HG02623 (cell line): ENCODE measurements at regions not wholly inside any gene's neighbourhood (a gene's known extent, or its start where the extent isn't known, plus 50 kb on each side); places are given as distances from the start of the nearest gene placed in this dataset.
"Not testable (repeated sequence)": the region's sequence is repeated elsewhere in the genome, so short reads cannot be mapped to it uniquely, and the experiment has no call there.

ENCODE experiments used
- ATAC-seq: cut with Tn5 transposase; IDR thresholded peaks from one replicate; pipeline ENCODE4 v1.9.1; 2021; ENCODE audit warnings: moderate library complexity; ENCODE audit not compliant: unreplicated experiment

DNA sequence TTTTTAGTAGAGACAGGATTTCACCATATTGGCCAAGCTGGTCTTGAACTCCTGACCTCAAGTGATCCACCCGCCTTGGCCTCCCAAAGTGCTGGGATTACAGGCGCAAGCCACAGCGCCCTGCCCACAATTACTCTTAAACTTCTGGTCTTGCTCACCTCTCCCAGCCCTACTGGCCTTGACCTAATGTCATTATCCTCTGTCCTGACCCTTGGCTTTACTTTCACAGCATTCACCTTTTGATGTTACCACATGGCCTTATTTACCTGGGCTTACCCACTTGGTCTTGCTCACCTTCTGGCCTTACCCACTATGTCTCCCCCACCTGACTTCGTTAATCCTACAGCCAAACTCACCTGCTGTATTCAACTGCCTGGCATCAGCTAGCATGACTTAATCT lies 105.9 kb downstream of the IL12A start:
- ATAC-seq, result no peak

DNA sequence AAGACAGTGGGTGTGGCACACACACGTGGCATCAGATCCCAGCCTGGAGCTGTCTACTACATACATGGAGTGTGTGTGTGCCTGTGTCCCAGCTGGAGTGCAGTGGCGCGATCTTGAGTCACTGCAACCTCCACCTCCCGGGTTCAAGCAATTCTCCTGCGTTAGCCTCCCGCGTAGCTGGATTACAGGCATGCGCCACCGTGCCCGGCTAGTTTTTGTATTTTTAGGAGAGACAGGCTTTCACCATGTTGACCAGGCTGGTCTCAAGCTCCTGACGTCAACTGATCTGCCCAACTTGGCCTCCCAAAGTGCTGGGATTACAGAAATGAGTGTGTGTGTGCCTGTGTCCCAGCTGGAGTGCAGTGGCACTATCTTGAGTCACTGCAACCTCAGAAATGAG lies 108.8 kb downstream of the IL12A start:
- ATAC-seq, result no peak

DNA sequence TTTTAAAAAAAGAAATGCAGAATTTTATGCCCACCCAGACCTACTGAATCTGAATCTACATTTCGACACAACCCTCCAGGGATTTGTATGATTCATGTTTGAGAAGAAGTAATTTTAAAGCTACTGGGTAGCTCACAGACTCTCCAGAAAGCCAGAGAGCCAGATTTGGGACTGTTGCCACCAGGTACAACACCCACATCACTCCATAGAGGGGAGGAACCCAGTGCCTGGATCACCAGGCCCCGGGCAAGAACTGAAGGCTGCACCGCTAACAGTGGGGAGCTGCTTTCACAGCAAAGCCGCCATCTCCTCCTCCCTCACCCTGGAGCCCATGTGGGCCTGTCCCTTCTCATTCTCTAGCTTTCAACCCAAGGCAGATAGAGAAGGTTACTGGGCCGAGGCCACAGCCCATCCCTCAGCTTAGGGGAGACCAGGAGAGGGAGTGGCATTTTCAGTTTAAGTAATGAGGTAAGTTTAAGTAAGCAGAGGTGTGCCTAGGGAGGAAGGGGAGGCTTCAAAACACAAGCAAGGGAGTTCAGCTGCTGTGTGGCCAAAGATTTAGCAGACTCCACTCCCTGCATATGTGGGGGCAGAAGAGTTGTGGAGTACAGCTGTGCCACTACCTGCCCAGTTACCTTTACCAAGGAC lies 109.8 kb downstream of the IL12A start:
- ATAC-seq, result no peak

DNA sequence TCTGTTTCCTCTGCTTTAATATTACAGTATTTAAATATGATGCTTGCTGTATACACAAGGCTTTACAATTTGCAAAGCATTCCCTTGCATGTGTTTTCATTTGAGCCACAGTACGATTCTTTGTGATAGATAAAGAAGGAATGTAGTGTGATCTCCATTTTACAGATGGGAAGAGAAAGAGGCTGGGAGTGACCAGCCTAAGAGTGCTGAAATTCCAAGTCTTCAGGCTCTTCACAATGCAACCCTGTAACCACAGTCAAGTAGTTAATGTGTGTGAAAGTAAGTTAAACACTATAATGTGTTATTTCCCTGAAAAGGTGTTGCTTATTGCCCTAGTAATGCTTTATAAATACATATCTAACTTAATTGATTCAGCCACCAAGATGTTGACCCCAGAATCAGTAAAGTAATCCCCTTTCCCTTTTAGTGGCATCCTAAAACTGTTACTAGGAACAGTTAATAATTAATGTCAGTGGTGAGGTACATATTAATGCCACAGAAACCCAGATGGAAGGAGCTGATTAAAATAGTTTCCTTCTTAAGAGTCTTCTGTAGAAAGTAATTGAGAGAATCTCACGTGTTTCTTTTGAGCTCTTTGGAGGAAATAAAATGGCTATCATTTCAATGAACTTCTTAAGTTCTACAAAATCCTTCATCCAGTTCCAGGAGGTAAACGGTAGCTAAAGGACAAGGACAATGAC lies 110.4 kb downstream of the IL12A start:
- ATAC-seq, result no peak

DNA sequence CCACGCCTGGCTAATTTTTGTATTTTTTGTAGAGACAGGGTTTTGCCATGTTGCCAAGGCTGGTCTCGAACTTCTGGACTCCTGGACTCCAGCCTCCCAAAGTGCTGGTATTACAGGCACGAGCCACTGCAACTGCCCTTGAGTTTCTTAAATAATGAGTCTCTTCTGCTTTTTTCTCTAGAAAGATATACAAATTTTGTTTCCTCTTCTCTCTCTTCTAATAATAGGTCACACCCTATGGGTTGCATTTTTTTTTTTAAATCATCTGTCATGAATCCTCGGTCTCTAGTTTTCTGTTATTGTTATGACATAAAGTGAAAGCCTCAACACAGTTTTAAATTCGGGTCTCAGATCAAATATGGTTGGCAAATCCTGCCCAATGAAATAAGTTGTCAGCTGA lies 111.2 kb downstream of the IL12A start:
- ATAC-seq, result peak; percentile 54

DNA sequence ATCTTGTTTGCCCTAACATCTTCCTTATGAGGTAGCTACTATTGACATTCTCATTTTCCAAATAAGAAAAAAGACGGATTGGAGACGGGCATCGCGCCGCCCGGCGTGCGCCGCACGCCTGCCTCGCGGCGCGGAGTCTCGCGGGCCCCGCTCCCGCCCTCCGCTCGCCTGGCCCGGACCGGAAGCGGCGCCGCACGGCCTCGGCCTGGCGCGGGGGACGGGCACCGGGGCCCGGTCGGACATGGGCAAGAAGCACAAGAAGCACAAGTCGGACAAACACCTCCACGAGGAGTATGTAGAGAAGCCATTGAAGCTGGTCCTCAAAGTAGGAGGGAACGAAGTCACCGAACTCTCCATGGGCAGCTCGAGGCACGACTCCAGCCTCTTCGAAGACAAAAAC lies 112.0 kb downstream of the IL12A start:
- no peak for ATAC-seq

DNA sequence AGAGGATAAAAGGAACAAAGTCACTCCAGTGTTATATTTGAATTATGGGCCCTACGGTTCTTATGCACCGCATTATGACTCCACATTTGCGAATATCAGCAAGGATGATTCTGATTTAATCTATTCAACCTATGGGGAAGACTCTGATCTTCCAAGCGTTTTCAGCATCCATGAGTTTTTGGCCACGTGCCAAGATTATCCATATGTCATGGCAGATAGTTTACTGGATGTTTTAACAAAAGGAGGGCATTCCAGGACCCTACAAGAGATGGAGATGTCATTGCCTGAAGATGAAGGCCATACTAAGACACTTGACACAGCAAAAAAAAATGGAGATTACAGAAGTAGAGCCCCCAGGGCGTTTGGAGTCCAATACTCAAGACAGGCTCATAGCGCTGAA lies 113.4 kb downstream of the IL12A start:
- not testable (repeated sequence) for ATAC-seq

DNA sequence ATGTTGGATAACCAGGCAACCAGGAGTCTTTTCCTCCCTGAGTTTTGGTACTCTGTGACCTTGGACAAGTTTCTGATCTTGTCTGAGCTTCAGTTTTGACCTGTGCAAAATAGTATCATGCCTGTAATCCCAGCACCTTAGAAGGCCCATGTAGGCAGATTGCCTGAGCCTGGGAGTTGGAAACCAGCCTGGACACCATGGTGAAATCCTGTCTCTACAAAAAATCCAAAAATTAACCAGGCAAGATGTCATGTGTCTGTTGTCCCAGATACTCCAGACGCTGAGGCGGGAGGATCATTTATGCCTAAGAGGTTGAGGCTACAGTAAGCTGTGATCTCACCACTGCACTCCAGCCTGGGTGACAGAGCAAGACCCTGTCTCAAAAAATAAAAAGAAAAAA lies 114.8 kb downstream of the IL12A start:
- ATAC-seq, result no peak

DNA sequence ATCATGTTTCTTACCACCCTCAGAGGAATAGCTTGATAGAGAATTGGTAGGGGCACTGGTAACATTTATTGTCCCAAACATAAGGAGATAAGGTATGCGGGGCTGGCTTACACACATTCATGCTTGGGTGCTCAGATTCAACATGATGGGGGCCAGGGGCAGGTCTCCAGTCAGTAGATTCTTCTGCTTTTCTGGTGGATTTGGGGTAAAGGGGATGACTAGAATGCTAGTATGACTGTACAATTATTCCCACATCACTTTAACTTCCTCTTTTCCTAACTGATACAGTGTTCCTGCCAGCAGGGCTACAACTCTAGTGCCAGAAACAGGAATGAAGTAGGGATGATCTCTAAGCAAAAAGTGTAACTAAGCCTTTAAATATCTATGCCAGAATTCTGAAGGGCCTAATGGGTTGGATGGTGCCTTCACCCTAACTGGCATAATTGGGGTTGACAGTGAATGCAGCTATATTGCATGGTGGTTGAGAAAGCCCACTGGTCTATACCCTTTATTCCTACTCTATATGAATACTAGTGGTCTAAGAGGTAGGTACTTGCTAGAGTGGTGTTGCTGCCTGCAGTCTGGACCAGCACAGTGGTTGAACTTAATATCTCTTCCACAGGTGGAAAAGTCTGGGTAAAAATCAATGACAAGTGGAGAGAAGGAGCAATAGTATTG lies 117.4 kb downstream of the IL12A start:
- no peak for ATAC-seq

DNA sequence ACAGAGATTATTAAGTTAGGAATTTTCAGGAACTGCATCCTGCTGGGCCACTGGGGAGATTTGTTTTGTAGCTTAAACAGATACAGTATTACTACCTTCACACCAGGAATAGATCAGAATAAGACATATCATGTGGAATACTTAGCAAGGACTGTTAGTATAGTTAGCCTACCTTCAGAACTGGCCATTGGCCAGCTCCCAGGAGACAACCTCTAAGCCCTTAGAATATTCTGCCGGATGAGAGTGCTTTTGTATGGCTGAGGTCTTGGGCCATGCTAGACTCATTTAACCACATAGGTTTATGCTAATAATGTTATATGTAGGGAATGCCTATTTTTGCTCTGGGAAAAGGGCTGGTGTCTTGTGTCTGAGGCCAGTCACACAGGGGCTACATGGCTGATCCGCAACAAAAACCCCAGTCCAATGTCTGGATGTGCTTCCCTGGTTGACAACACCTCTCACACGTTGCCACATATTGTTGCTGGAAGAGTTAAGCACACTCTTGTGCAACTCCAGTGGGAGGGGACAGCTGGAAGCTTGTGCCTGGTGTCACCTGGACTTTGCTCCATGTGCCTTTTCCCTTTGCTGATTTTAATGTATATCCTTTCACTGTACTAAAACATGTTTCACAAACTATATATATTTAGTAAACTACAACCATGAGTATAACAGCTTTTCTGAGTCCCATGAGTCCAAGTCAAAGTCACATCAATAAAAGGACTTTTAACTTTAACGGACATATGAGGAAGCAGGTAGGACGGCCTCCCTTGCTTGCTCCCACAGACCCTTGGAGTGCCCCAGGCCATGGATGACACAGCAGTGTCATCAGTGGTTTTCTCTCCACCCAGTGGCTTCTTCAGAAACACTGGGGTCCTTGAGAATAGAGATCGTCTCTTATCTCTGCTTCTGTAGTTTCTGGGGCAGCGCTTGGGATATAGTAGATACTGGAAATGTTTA lies 118.0 kb upstream of the C3orf80 start:
- ATAC-seq, result no peak

DNA sequence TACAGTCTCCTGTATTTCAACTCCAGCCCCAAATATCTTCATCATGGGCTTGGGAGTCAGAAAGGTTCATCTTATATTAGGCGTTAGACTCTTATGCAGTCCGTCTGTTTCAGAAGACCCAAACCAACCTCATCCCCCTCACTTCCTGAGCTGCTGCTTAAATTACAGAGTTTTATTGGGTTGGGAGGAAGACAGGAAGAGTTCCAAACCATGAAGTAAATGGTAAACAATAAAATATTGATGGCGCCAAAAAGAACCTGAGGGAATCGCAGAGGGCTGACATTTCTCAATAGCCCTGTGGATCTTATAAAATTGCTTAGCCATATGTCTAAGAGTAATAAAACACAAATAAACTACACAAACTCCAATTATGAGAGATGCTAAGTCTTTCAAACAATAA lies 116.9 kb upstream of the C3orf80 start:
- ATAC-seq, result no peak

DNA sequence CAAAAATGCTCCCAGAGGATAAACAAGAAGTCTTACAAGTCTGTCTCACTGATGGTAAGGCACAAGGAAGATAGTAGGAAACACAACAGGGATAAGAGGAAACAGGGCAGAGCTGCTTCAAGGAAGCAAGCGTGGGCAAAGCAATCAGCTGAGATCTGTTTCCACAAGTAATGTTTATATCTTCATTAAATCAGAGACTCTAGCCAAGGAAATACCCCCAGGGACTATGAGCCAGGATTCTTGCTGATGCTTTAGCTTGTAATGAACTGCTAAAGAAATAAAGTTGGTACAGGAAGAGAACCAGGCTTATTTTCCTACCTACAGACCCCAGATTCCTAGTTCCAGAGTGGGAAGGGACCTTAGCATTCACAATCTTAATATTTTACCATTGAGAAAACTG lies 112.7 kb upstream of the C3orf80 start:
- no peak for ATAC-seq

DNA sequence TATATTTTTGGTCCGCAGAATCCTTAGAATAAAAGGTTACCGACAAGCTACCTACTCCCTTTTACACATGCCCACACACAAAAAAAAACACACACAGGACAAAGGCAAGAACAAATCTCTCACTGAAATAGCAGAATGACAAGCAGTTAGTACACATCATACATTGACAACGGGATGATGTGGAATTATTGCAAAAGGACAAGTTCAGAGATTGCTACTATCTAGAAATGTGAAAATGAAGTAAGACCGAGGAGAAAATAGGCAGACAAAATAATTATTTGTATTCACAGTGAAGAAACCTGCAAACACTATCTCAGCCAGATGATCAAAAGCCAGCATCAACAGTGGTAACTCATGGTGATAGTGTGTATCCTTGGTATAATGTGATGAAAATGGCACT lies 112.2 kb upstream of the C3orf80 start:
- ATAC-seq, result no peak

DNA sequence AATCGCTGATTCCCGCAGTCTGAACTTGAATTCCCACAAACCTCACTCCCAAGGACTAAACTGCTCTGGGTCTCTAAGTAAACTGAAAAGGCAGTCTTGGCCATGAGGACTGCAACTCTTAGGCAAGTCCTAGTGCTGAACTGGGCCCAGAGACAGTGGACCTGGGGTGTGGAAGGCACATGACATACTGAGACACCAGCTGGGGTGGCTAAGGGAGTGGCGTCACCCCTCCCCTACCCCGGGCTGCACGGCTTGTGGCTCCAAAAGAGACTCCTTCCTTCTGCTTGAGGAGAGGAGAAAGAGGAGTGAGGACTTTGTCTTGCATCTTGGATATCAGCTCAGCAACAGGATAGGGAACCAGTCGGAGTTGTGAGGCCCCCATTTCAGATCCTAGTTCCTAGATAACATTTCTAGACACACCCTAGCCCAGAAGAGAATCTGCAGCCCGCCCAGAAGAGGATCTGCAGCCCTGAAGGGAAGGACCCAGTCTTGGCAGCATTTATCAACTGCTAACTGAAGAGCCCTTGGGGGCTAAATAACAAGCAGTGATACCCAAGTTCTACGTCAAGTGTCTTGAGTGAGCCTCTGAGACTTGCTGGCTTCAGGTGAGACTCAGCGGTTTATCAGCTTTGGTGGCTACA lies 110.7 kb upstream of the C3orf80 start:
- no peak for ATAC-seq

DNA sequence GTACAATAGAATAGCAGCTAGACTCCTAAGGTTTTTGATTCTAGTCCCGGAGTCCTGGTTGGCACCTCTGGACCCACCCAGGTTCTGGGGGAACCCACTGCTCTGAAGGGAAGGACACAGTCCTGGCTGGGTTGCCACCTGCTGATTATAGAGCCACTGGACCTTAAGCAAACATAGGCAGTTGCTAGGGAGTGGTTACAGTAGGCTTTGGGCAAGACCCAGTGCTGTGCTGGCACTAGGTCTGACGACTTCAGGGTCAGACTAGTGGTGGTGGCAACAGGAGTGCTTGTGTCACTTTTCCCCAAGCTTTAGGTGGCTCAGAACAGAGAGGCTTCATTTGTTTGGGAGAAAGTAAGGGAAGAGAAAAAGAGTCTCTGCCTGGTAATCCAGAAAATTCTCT lies 109.8 kb upstream of the C3orf80 start:
- no peak for ATAC-seq

DNA sequence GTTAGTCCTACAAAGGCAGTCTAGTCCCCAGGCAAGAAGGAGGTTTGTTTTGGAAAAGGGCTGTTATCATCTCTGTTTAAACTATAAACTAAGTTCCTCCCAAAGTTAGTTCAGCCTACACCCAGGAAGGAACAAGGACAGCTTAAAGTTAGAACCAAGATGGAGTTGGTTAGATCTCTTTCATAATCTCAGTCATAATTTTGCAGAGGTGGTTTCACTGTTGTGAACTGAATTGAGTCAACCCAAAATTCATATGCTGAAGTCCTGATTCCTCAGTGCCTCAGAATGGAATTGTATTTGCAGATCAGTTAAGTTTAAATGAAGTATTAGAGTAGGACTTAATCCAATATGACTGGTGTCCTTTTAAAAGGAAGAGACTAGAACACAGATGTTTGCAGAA lies 101.0 kb upstream of the C3orf80 start:
- no peak for ATAC-seq

DNA sequence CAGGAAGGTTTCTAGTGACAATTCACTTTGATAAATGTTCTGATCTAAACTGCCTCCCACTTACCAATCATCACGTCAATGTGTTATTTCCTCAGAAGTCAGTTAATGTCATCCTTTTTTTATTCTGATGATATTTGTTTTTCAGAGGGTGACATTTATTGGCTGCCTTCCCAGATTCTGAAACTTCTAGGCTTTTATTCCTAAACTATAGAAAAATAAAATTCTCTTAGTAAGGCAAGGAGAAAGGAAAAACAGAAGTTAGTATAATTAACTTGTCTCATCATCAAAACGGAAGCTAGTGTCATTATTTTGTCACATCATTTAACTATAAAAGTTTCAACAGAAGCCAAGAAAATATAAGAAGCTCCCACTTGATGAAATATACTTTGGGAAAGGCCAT lies 100.0 kb upstream of the C3orf80 start:
- ATAC-seq, result no peak

DNA sequence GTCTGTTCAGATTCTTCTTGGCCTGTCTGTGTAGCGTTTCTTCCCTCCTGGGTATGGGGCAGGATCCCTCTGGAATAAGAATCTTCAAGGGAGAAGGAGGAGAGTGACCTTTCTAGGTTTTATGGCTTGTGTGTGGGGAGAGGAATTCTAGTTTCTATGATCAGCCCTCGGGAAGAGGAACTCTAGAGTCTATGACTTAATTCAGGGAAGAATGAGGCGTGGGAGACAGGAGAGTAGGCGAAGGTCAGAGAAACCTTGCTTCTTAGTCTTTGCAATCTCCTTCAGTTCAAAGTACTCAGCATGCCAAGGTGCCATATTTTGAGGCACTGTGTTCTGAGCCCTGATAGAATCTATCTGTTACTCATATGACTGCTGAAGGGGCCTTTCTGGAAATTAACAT lies 99.2 kb upstream of the C3orf80 start:
- ATAC-seq, result no peak

DNA sequence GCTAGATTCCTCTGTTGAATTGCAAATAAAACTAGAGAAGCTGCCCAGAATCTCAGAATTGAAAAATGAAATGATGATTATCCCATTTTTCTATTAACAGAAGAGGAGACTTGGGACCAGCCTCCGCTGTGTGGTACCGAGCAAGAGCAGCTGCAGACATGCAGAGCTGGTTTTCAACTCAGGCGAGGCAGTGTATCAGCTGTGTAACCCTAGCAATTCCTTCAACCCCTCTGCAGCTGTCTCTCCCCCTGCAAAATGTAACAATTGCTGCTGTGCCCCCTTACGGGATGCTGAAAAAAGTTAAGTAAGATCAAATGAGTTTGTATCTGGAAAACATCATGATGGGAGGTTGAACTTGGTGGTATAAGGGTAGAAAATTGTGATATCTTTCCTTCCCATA lies 98.5 kb upstream of the C3orf80 start:
- no peak for ATAC-seq

DNA sequence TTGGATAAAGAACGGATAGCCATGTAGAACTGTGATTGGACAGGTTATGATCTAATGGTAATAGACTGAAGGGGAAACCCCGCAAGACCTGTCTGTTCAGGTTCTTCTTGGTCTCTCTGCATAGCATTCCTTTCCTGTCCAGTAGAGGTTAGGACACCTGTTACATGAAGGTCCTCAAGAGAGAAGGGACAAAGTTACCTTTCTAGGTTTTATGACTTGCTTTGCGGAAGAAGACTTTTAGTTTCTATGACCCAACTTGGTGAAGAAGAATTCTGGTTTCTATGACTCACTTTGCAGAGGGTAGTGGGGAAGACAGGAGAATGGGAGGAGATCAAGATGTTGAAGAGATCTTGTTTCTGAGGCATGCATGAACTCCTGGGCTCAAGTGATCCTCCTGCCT lies 97.9 kb upstream of the C3orf80 start:
- peak; percentile 51 for ATAC-seq

DNA sequence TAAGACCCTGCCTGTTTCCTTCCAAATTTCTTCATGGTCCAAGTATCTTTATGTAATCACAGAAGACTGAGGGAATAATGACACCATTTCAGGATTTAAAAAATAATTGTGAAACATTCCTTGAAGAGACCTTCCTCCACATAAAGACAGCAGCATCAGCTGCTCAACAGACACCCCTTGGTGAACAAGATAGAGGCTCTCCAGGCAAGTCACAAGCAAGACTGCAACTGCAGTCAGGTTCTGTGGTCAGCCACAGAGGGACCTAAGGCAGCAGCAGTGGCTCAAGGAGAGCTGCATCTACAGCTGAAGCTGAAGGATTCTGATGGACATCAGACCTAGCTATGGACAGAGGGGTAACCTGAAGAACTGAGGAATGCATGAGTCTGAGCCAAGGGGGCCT lies 97.2 kb upstream of the C3orf80 start:
- no peak for ATAC-seq
